Body of pancreas (tissue), 4 donors: ENCODE measurements at regions not wholly inside any gene's neighbourhood (a gene's known extent, or its start where the extent isn't known, plus 50 kb on each side); places are given as distances from the start of the nearest gene placed in this dataset.

Experiments used
- ATAC-seq: fragments of 150-250 bp; one replicate; pipeline ENCODE4 v1.9.1; 2016
- DNase-seq, 4 donors: peaks; one replicate each; pipeline ENCODE4 v3.0.0-alpha.2; 2019
- H3K27ac ChIP-seq, 4 donors: fragments of 200-600 bp; sonication (generic); 1 replicate in 3 of 4; 2 replicates in 1 of 4; pipeline versions ENCODE4 v1.5.1 to v1.6.1; 2016 to 2019; ENCODE audit warnings: mild to moderate bottlenecking in 1 of 4, mixed read lengths in 1 of 4, moderate library complexity in 1 of 4
- H3K27me3 ChIP-seq, 2 donors: fragments of 200-600 bp; sonication (generic); one replicate each; pipeline ENCODE4 v1.6.0; 2016; ENCODE audit warnings: mild to moderate bottlenecking in 1 of 2
- H3K36me3 ChIP-seq, 2 donors: fragments of 200-600 bp; sonication (generic); replicated peaks in 1 of 2; 2 replicates each; pipeline ENCODE4 v1.5.1; 2016; ENCODE audit warnings: low read depth in 2 of 2; ENCODE audit not compliant: insufficient read depth in 1 of 2
- H3K4me1 ChIP-seq: fragments of 200-600 bp; sonication (generic); one replicate; pipeline ENCODE4 v1.6.0; 2016
- H3K4me3 ChIP-seq, 2 donors: fragments of 200-600 bp; sonication (generic); 1 replicate in 1 of 2; 2 replicates in 1 of 2; pipeline ENCODE4 v1.5.1; 2016 to 2019
- H3K9me3 ChIP-seq, 3 donors: fragments of 200-600 bp; sonication (generic); 1 replicate in 2 of 3; 2 replicates in 1 of 3; pipeline ENCODE4 v1.5.1; 2016
- POLR2A ChIP-seq, 3 donors: fragments of 450-650 bp; IDR thresholded peaks; one replicate each; pipeline ENCODE4 v1.6.1; 2016; ENCODE audit warnings: antibody characterized with exemption in 3 of 3, mild to moderate bottlenecking in 2 of 3
- WGBS, 2 donors: methylation state at CpG; one replicate each; pipeline ENCODE4 v1.1.5; 2017; 5-methylcytosine and 5-hydroxymethylcytosine counted together
- intact Hi-C: fragments of 100-400 bp; cut with DNase I; formaldehyde crosslinking; loops from one replicate; pipeline ENCODE4 v1.15.1; 2023
- TF ChIP-seq, protein P1 (sequence below), 7 experiments: fragments of 450-650 bp in 4 of 7; fragments of 200-600 bp in 3 of 7; sonication (generic) in 3 of 7; IDR thresholded peaks; one replicate each; pipeline ENCODE4 v1.5.1; 2016 to 2019; ENCODE audit warnings: antibody characterized with exemption in 7 of 7

DNA sequence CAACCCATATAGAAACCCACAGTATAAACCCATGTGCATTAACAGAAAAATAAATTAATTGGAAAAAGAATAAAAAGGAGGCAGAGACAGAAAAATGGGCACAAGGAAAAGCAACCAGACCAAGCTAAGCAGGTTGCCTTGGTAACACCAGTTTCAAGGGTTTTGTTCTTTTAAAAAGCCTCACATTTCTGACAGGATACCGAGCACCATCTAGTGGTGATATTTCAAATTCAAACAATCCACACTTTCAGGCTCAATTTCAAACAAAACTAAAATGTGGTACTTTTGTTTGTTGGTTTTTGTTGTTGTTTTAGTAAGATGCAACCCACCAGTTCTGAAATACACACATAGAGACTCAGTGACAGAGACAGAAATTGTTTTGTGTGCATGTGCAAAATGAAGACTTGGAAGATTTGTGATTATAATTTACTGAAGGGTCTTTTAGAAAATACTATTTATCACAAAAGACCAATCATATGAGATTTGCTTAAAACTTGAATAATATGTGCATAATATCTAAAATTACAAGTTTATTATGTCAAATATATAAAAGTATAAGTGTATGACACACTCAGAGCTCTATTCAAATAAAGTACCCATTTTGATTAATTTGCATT is 318.2 kb downstream of the SLCO4C1 start:
- Histone ChIP-seq H3K27ac (no peak overlapping the region), H3K36me3 (no peaks in the 10 kb centered on the region), H3K9me3 (no peaks in the 10 kb centered on the region), H3K27me3 (no peaks in the 10 kb centered on the region), H3K4me3 (no peak overlapping the region), H3K4me1 (no peaks in the 10 kb centered on the region)
- DNase-seq, result peak in 1 of 4 donors; percentile 16
- intact Hi-C loops, result no loop called here
- 0 to 3% methylated on average over 1 of the region's 1 CpG for WGBS, 2 donors
- no peak for TF ChIP-seq POLR2A (IDR thresholded peaks at IDR 0.05)
- TF ChIP-seq, protein P1, sequence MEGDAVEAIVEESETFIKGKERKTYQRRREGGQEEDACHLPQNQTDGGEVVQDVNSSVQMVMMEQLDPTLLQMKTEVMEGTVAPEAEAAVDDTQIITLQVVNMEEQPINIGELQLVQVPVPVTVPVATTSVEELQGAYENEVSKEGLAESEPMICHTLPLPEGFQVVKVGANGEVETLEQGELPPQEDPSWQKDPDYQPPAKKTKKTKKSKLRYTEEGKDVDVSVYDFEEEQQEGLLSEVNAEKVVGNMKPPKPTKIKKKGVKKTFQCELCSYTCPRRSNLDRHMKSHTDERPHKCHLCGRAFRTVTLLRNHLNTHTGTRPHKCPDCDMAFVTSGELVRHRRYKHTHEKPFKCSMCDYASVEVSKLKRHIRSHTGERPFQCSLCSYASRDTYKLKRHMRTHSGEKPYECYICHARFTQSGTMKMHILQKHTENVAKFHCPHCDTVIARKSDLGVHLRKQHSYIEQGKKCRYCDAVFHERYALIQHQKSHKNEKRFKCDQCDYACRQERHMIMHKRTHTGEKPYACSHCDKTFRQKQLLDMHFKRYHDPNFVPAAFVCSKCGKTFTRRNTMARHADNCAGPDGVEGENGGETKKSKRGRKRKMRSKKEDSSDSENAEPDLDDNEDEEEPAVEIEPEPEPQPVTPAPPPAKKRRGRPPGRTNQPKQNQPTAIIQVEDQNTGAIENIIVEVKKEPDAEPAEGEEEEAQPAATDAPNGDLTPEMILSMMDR (IDR thresholded peaks at IDR 0.05), result peak; percentile 39 to 73 (median 67)
- peak; percentile 79 for ATAC-seq

DNA sequence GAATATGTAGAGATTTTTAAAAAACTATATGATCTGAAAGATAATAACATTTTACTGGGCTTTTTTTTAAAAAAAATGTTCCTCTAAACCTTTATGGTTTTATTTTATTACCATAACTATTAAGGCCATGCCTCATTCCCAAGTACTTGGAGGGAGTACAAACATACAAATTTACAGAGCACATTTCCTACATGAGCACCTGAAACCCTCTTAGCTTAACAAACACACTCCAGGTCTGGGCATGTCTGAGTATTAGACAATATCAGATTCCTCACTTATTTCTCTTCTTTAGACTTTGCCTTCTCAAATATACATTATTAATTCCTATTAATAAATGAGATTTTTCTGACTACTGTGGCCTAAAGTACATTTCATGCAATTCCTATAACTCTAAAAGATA is 319.2 kb downstream of the SLCO4C1 start:
- no peak overlapping the region for H3K27ac ChIP-seq
- no peak overlapping the region for H3K4me3 ChIP-seq
- TF ChIP-seq, protein P1 (IDR thresholded peaks at IDR 0.05), result no peak
- no peak for TF ChIP-seq POLR2A (IDR thresholded peaks at IDR 0.05)
- H3K4me1 ChIP-seq, result no peaks in the 10 kb centered on the region
- no peaks in the 10 kb centered on the region for H3K36me3 ChIP-seq
- DNase-seq (no peak), ATAC-seq (no peak)
- no peaks in the 10 kb centered on the region for H3K27me3 ChIP-seq
- intact Hi-C loops, result no loop called here
- H3K9me3 ChIP-seq, result no peaks in the 10 kb centered on the region

DNA sequence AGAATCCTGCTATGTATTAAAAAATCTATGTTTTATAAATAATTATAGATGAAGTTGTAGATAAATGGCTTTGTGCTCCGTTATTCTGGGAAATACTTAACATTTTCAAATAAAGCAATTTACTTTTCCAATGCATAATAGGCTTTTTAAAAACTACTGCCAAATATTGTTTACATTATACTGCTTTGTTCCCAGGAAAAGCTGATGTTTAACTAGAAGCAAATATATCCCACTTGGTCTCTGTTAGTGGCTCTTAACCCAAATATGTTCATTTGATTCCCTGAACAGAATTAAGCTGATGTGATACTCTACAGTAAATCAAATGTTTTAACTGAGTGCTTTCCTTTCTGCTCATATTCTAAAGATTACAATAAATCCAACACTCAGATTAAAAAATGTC is 326.3 kb downstream of the SLCO4C1 start:
- TF ChIP-seq, protein P1 (IDR thresholded peaks at IDR 0.05), result no peak
- no peak for TF ChIP-seq POLR2A (IDR thresholded peaks at IDR 0.05)
- no peak overlapping the region for H3K27ac ChIP-seq
- no peak overlapping the region for H3K4me3 ChIP-seq
- H3K36me3 ChIP-seq, result no peaks in the 10 kb centered on the region
- DNase-seq, result no peak
- ATAC-seq, result no peak
- no peaks in the 10 kb centered on the region for H3K27me3 ChIP-seq
- intact Hi-C loops, result no loop called here
- peaks cover 14% of the 10 kb centered on the region for H3K4me1 ChIP-seq
- 5 to 6% methylated on average over 1 of the region's 1 CpG for WGBS, 2 donors
- H3K9me3 ChIP-seq, result no peaks in the 10 kb centered on the region

DNA sequence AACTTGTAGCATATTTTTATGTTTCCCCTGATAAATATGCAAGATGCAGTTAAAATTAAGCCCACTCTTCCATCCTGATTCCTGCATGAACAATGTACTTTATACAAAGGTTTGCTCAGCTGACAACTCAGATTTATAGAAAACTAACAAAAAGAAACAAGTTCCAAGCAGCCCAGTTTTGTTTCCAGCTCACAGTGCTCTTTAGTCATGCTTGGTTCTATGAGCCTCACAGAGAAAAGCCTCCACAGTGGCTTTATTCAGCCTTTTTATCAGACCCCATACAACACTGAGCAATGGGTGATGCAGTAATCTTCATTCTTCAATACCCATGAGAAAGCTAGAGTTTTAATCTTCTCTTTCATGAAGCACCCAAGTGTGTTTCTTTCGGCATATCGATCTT is 329.6 kb downstream of the SLCO4C1 start:
- Histone ChIP-seq H3K27ac (no peak overlapping the region), H3K9me3 (no peaks in the 10 kb centered on the region), H3K27me3 (no peaks in the 10 kb centered on the region), H3K4me3 (no peak overlapping the region), H3K36me3 (no peaks in the 10 kb centered on the region), H3K4me1 (peaks cover 14% of the 10 kb centered on the region)
- intact Hi-C loops, result no loop called here
- ATAC-seq, result no peak
- WGBS, 2 donors, result 79 to 81% methylated on average over 2 of the region's 2 CpGs
- TF ChIP-seq POLR2A (IDR thresholded peaks at IDR 0.05), result no peak
- TF ChIP-seq, protein P1 (IDR thresholded peaks at IDR 0.05), result no peak
- DNase-seq, result no peak

DNA sequence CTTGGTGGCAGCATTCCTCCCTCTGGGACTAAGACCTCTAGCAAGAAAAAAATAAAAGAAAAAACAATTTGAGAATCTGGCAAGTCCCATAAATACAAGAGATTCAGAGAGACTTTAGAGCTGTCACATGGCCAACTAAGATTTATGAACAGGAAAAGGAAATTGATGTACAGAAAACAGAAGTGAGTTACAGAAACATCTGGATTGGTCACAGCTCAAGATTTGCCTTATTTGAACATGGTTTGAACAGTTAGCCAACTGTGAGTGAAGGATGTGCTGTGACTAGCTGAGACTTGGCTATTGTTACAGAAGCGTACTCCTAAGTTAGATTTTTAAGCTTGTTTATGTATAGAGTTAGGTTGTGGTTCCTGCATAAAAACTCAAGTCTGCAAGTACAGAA is 340.2 kb downstream of the SLCO4C1 start:
- 89 to 100% methylated on average over 1 of the region's 1 CpG for WGBS, 2 donors
- H3K4me1 ChIP-seq, result no peaks in the 10 kb centered on the region
- TF ChIP-seq POLR2A (IDR thresholded peaks at IDR 0.05), result no peak
- TF ChIP-seq, protein P1 (IDR thresholded peaks at IDR 0.05), result no peak
- no peaks in the 10 kb centered on the region for H3K27me3 ChIP-seq
- no peak for DNase-seq
- H3K9me3 ChIP-seq, result no peaks in the 10 kb centered on the region
- intact Hi-C loops, result no loop called here
- H3K27ac ChIP-seq, result no peak overlapping the region
- H3K4me3 ChIP-seq, result no peak overlapping the region
- no peaks in the 10 kb centered on the region for H3K36me3 ChIP-seq
- ATAC-seq, result no peak
